ENCODE measurements at regions not wholly inside any gene's neighbourhood (a gene's known extent, or its start where the extent isn't known, plus 50 kb on each side); places are given as distances from the start of the nearest gene placed in this dataset.

- TF ChIP-seq CTCF (IDR thresholded peaks at IDR 0.05; ENCODE audit: low read depth, low read length, missing control alignments), result no peak
- no peak overlapping the region for H3K4me3 ChIP-seq (replicated peaks; ENCODE audit: low read depth, low read length)
- no peak for DNase-seq (ENCODE audit: extremely low read depth, low read depth)
Measured at GRCh38 chr15:29622637-29623036, 199.6 kb downstream of the TJP1 start.

DNA sequence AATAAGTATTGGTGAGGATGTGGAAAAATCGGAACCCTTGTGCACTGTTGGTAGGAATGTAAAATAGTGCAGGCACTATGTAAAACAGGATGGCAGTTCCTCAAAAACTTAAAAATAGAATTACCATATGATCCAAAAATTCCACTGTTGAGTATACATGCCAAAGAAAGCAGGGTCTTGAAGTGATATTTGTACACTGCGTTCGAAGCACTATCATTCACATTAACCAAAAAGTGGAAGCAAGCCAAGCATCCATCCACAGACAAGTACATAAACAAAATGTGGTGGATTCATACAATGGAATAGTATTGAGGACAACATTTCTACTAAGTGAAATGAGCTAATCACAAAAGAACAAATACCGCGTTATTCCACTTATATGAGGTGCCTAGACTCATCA, 200.7 kb downstream of the TJP1 start:
- no peak for TF ChIP-seq CTCF (IDR thresholded peaks at IDR 0.05; ENCODE audit: low read depth, low read length, missing control alignments)
- DNase-seq (ENCODE audit: extremely low read depth, low read depth), result no peak
- H3K4me3 ChIP-seq (replicated peaks; ENCODE audit: low read depth, low read length), result no peak overlapping the region

DNA sequence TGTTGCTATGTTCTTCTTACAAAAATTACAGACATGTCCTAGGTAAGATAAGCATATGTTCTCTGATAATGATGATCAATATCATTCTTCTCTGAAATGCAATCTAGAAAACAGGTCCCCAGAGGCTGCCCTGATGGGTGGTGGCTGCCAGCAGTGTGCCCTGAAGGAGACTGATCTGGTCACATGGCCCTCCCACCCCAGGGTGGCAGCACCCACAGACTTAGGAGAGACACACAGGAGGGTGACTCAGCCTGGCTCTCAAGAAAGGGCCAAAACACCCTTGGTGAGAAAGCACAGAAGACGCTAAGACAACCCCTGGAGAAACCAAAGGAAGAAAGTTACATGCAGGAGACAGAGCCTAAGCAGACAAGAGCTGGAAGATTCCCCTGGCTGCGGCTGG, 203.7 kb downstream of the TJP1 start:
- TF ChIP-seq CTCF (IDR thresholded peaks at IDR 0.05; ENCODE audit: low read depth, low read length, missing control alignments), result no peak
- no peak for DNase-seq (ENCODE audit: extremely low read depth, low read depth)
- no peak overlapping the region for H3K4me3 ChIP-seq (replicated peaks; ENCODE audit: low read depth, low read length)

DNA sequence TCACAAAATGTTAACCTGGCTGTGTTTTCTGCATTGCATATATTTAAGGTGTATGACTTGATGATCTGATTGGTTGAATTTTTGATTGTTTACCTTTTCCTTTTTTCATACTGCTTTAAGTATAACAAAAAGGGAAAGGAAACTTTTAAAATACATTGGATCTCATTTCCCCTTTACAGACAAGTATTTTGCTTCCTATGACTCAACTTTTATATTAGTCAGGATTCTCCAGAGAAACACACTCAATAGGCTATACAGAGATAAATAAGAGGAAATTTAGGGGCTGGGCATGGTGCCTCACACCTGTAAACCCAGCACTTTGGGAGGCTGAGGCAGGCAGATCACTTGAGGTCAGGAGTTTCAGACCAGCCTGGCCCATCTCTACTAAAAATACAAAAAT, 205.8 kb downstream of the TJP1 start:
- no peak for DNase-seq (ENCODE audit: extremely low read depth, low read depth)
- no peak for TF ChIP-seq CTCF (IDR thresholded peaks at IDR 0.05; ENCODE audit: low read depth, low read length, missing control alignments)
- H3K4me3 ChIP-seq (replicated peaks; ENCODE audit: low read depth, low read length), result no peak overlapping the region

GRCh38 chr15:29615791-29616190, 206.5 kb downstream of the TJP1 start:
- H3K4me3 ChIP-seq (replicated peaks; ENCODE audit: low read depth, low read length), result no peak overlapping the region
- no peak for TF ChIP-seq CTCF (IDR thresholded peaks at IDR 0.05; ENCODE audit: low read depth, low read length, missing control alignments)
- no peak for DNase-seq (ENCODE audit: extremely low read depth, low read depth)

DNA sequence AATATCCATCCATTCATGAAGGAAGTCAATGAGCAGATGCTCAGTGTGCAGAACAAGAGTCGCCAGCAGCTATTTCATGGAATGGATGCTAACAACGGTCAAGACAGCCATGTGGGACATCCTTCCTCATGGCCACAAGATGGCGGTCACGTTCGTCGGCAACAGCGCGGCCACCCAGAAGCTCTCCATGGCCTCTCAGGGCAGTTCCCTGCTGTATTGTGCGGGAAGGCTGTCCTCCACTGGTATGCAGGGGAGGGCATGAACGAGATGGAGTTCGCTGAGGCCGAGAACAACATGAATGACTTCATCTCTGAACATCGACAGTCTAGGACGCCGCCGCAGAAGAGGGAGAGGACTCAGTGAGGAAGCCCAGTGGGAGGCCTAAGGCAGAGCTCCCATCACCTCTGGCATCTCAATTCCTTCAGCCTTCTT, 208.3 kb downstream of the TJP1 start:
- no peak overlapping the region for H3K4me3 ChIP-seq (replicated peaks; ENCODE audit: low read depth, low read length)
- TF ChIP-seq CTCF (IDR thresholded peaks at IDR 0.05; ENCODE audit: low read depth, low read length, missing control alignments), result peak; percentile 32
- DNase-seq (ENCODE audit: extremely low read depth, low read depth), result no peak

GRCh38 chr15:29612701-29613100, 209.6 kb downstream of the TJP1 start:
- no peak for TF ChIP-seq CTCF (IDR thresholded peaks at IDR 0.05; ENCODE audit: low read depth, low read length, missing control alignments)
- DNase-seq (ENCODE audit: extremely low read depth, low read depth), result no peak
- no peak overlapping the region for H3K4me3 ChIP-seq (replicated peaks; ENCODE audit: low read depth, low read length)
